ENCODE measurements at regions not wholly inside any gene's neighbourhood (a gene's known extent, or its start where the extent isn't known, plus 50 kb on each side); places are given as distances from the start of the nearest gene placed in this dataset.

DNA sequence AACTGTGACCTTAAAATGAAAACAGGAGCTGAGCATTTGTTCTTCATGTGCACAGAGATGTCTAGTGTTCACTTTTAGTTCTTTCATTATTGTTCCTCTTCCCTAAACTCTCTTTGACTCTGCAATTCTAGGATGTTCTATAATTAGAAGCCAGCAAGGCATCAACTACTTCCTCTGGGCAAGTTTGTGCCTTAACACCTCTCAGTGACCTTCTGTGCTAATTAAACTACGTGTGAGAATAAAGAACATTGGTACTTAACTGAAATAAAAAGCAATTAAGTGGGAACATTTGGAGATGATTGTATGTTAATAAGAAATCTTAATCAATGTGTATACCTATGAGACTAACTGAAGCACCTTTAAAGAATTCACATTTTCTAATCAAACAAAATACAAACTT, 242.8 kb downstream of the RASEF start:
- no TSS peak for BruUV-seq (replicated peaks)
- H3K4me1 ChIP-seq (ENCODE audit: control insufficient read depth in 1 of 2, insufficient read depth in 2 of 2, low read length in 2 of 2) = no peaks in the 10 kb centered on the region
- no peaks in the 10 kb centered on the region for H3K9me3 ChIP-seq (ENCODE audit: control insufficient read depth in 1 of 2, insufficient read depth in 1 of 2, low read depth in 1 of 2, low read length in 2 of 2)
- no peak overlapping the region for H2AFZ ChIP-seq (ENCODE audit: low read depth, low read length, poor library complexity, severe bottlenecking)
- no peaks in the 10 kb centered on the region for H3K79me2 ChIP-seq (ENCODE audit: insufficient read depth, low read length)
- H4K20me1 ChIP-seq (ENCODE audit: insufficient read depth) = no peaks in the 10 kb centered on the region
- ATAC-seq (no peak), DNase-seq (ENCODE audit: low read depth, low spot score) (no peak)
- H3K36me3 ChIP-seq (ENCODE audit: control insufficient read depth in 1 of 2, insufficient read depth in 2 of 2, low read length in 2 of 2) = no peaks in the 10 kb centered on the region
- RAD21 ChIA-PET (ENCODE audit: low non-redundant PET in 1 of 2, low total read pairs in 2 of 2, uncharacterized antibody in 2 of 2, unreplicated experiment in 2 of 2) = no interaction called here
- POLR2A ChIA-PET = no interaction called here
- no peak overlapping the region for H3K4me2 ChIP-seq (ENCODE audit: low read length)
- no peak overlapping the region for H3K9ac ChIP-seq (ENCODE audit: low read length)
- H3K4me3 ChIP-seq (replicated peaks in 1 of 2; ENCODE audit: low read depth in 1 of 2, low read length in 2 of 2) = no peak overlapping the region
- intact Hi-C loops (cut with micrococcal nuclease) = no loop called here
- H3K9me2 ChIP-seq (ENCODE audit: insufficient read depth) = no peaks in the 10 kb centered on the region
- CTCF ChIA-PET = no interaction called here
- TF ChIP-seq, protein P1, sequence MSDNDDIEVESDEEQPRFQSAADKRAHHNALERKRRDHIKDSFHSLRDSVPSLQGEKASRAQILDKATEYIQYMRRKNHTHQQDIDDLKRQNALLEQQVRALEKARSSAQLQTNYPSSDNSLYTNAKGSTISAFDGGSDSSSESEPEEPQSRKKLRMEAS (IDR thresholded peaks at IDR 0.05) = no peak
- no peak for TF ChIP-seq SP1 (IDR thresholded peaks at IDR 0.05; ENCODE audit: low read depth)
- no peak for TF ChIP-seq RAD21 (IDR thresholded peaks at IDR 0.05; ENCODE audit: low read depth)
- TF ChIP-seq, protein P2, sequence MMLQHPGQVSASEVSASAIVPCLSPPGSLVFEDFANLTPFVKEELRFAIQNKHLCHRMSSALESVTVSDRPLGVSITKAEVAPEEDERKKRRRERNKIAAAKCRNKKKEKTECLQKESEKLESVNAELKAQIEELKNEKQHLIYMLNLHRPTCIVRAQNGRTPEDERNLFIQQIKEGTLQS (IDR thresholded peaks at IDR 0.05) = no peak
- H3K27me3 ChIP-seq (ENCODE audit: insufficient read depth, low read length) = no peaks in the 10 kb centered on the region
- no peak overlapping the region for H3K27ac ChIP-seq (ENCODE audit: low read depth, low read length)

DNA sequence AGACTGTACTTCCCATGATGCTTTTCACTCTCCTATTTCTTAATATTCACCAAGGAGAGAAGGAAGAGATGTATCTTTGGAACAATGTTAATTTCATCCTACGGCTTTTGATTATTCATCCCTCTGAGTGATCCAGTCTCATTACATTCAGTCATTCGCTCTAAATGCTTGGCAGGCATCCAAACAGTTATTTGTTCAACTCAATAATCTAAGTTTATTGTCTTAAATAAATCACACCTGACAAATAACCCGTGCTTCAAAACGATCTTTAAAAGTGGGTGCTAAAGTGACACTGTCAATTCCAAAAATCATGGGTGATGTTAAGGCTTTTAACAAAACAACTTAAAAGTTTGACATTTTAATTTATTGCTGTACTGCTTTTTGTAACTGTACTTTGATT, 233.1 kb downstream of the RASEF start:
- Histone ChIP-seq H3K4me1 (ENCODE audit: control insufficient read depth in 1 of 2, insufficient read depth in 2 of 2, low read length in 2 of 2) (no peaks in the 10 kb centered on the region), H3K4me3 (replicated peaks in 1 of 2; ENCODE audit: low read depth in 1 of 2, low read length in 2 of 2) (no peak overlapping the region), H3K27ac (ENCODE audit: low read depth, low read length) (no peak overlapping the region), H3K79me2 (ENCODE audit: insufficient read depth, low read length) (no peaks in the 10 kb centered on the region), H2AFZ (ENCODE audit: low read depth, low read length, poor library complexity, severe bottlenecking) (no peak overlapping the region), H4K20me1 (ENCODE audit: insufficient read depth) (no peaks in the 10 kb centered on the region), H3K9me2 (ENCODE audit: insufficient read depth) (no peaks in the 10 kb centered on the region), H3K9ac (ENCODE audit: low read length) (no peak overlapping the region), H3K4me2 (ENCODE audit: low read length) (no peak overlapping the region), H3K27me3 (ENCODE audit: insufficient read depth, low read length) (no peaks in the 10 kb centered on the region), H3K36me3 (ENCODE audit: control insufficient read depth in 1 of 2, insufficient read depth in 2 of 2, low read length in 2 of 2) (no peaks in the 10 kb centered on the region), H3K9me3 (ENCODE audit: control insufficient read depth in 1 of 2, insufficient read depth in 1 of 2, low read depth in 1 of 2, low read length in 2 of 2) (no peaks in the 10 kb centered on the region)
- DNase-seq (ENCODE audit: low read depth, low spot score) (no peak), ATAC-seq (no peak)
- POLR2A ChIA-PET = no interaction called here
- CTCF ChIA-PET = no interaction called here
- RAD21 ChIA-PET (ENCODE audit: low non-redundant PET in 1 of 2, low total read pairs in 2 of 2, uncharacterized antibody in 2 of 2, unreplicated experiment in 2 of 2) = no interaction called here
- intact Hi-C loops (cut with micrococcal nuclease) = no loop called here
- BruUV-seq (replicated peaks) = no TSS peak
- TF ChIP-seq SRF (IDR thresholded peaks at IDR 0.05; ENCODE audit: low read depth) = no peak
- TF ChIP-seq, protein P1 (IDR thresholded peaks at IDR 0.05) = no peak
